Kidney (tissue), 13 donors: ENCODE measurements at regions not wholly inside any gene's neighbourhood (a gene's known extent, or its start where the extent isn't known, plus 50 kb on each side); places are given as distances from the start of the nearest gene placed in this dataset.

ENCODE experiments used
- DNase-seq, 5 donors: peaks; one replicate each; pipeline ENCODE4 v3.0.0-alpha.2; 2013 to 2020
- FAIRE-seq: peaks from 2 replicates; lab custom pipeline; 2012; peaks lifted over from hg19 to GRCh38; lab: Jason Lieb, UNC
- H3K27ac ChIP-seq, 2 donors: one replicate each; pipeline ENCODE4 v1.7.0; 2013; ENCODE audit warnings: low read depth in 2 of 2, low read length in 2 of 2, inconsistent platforms in 1 of 2
- H3K27me3 ChIP-seq: one replicate; pipeline ENCODE4 v1.7.1; 2013; ENCODE audit warnings: low read length, inconsistent platforms; ENCODE audit not compliant: control insufficient read depth, insufficient read depth
- H3K36me3 ChIP-seq, 3 donors: one replicate each; pipeline versions ENCODE4 v1.7.0 to v1.7.1; 2013; ENCODE audit warnings: low read length in 3 of 3, control low read depth in 1 of 3, inconsistent platforms in 1 of 3; ENCODE audit not compliant: insufficient read depth in 3 of 3, control insufficient read depth in 2 of 3
- H3K4me1 ChIP-seq, 3 donors: one replicate each; pipeline versions ENCODE4 v1.7.0 to v1.7.1; 2013; ENCODE audit warnings: low read length in 3 of 3, inconsistent platforms in 1 of 3, low read depth in 1 of 3; ENCODE audit not compliant: control insufficient read depth in 2 of 3, insufficient read depth in 2 of 3
- H3K4me3 ChIP-seq, 3 donors: one replicate each; pipeline versions ENCODE4 v1.7.0 to v1.8.1; 2013; ENCODE audit warnings: low read length in 3 of 3, control low read depth in 1 of 3, inconsistent platforms in 1 of 3
- H3K9ac ChIP-seq, 3 donors: one replicate each; pipeline versions ENCODE4 v1.7.0 to v1.7.1; 2013; ENCODE audit warnings: low read length in 3 of 3, control low read depth in 1 of 3, inconsistent platforms in 1 of 3
- H3K9me3 ChIP-seq, 3 donors: one replicate each; pipeline versions ENCODE4 v1.7.0 to v1.7.1; 2013; ENCODE audit warnings: low read length in 3 of 3, control low read depth in 1 of 3, inconsistent platforms in 1 of 3; ENCODE audit not compliant: control insufficient read depth in 2 of 3, insufficient read depth in 1 of 3
- CTCF ChIP-seq: IDR thresholded peaks from 3 replicates; pipeline ENCODE4 v1.5.1; 2012; ENCODE audit warnings: mild to moderate bottlenecking, moderate library complexity, borderline replicate concordance; ENCODE audit not compliant: insufficient read depth; ENCODE audit errors: extremely low read depth
- intact Hi-C: fragments of 100-400 bp; cut with DNase I; formaldehyde crosslinking; loops from one replicate; pipeline ENCODE4 v1.11.1; 2022
- donor health status: control.
- donor health status: control.
- donor health status: control.
- donor health status: control.
- donor health status: control.
- donor health status: DM: yes; HTN: yes; CAD: no.
- donor health status: Normal renal cell carcinoma (clear cell type).

GRCh38 chr2:19503406-19503805 is 145.0 kb upstream of the OSR1 start:
- DNase-seq (no peak), FAIRE-seq (no peak)
- Histone ChIP-seq H3K9me3 (no peaks in the 10 kb centered on the region), H3K36me3 (no peaks in the 10 kb centered on the region), H3K4me3 (no peak overlapping the region), H3K9ac (no peak overlapping the region), H3K27me3 (no peaks in the 10 kb centered on the region), H3K27ac (no peak overlapping the region), H3K4me1 (no peaks in the 10 kb centered on the region)
- intact Hi-C loops: no loop called here
- TF ChIP-seq CTCF: no peak

- intact Hi-C loops: no loop called here
- Histone ChIP-seq H3K9me3 (no peaks in the 10 kb centered on the region), H3K4me3 (no peak overlapping the region), H3K27me3 (no peaks in the 10 kb centered on the region), H3K9ac (no peak overlapping the region), H3K36me3 (no peaks in the 10 kb centered on the region), H3K27ac (no peak overlapping the region), H3K4me1 (no peaks in the 10 kb centered on the region)
- FAIRE-seq (peak; percentile 56), DNase-seq (no peak)
- no peak for TF ChIP-seq CTCF
Observed at GRCh38 chr2:19500126-19500525, 141.7 kb upstream of the OSR1 start.

- Histone ChIP-seq H3K4me1 (no peaks in the 10 kb centered on the region), H3K9ac (no peak overlapping the region), H3K4me3 (no peak overlapping the region), H3K36me3 (no peaks in the 10 kb centered on the region), H3K27me3 (no peaks in the 10 kb centered on the region), H3K9me3 (no peaks in the 10 kb centered on the region), H3K27ac (no peak overlapping the region)
- intact Hi-C loops: no loop called here
- no peak for FAIRE-seq
- DNase-seq: no peak
- no peak for TF ChIP-seq CTCF
Observed at GRCh38 chr2:19496646-19497045, 138.2 kb upstream of the OSR1 start.

GRCh38 chr2:19494241-19494640 is 135.8 kb upstream of the OSR1 start:
- TF ChIP-seq CTCF: no peak

More at GRCh38 chr2:19494241-19494640, 135.8 kb upstream of the OSR1 start:
- no peak overlapping the region for H3K9ac ChIP-seq
- no peaks in the 10 kb centered on the region for H3K36me3 ChIP-seq
- H3K9me3 ChIP-seq: no peaks in the 10 kb centered on the region
- H3K27me3 ChIP-seq: no peaks in the 10 kb centered on the region
- FAIRE-seq (no peak), DNase-seq (no peak)
- H3K4me1 ChIP-seq: no peaks in the 10 kb centered on the region
- H3K27ac ChIP-seq: no peak overlapping the region
- intact Hi-C loops: no loop called here
- no peak overlapping the region for H3K4me3 ChIP-seq
